Stimulated activated CD4-positive, alpha-beta T cell treated with anti-CD3 and anti-CD28 coated beads, Interleukin-12 subunit alpha, Interleukin-12 subunit beta, amount 100 ng/mL, for 48 hours (primary cell): ENCODE measurements at regions not wholly inside any gene's neighbourhood (a gene's known extent, or its start where the extent isn't known, plus 50 kb on each side); places are given as distances from the start of the nearest gene placed in this dataset.

Experiments used
- DNase-seq, 3 donors: peaks; one replicate each; pipeline ENCODE4 v3.0.0-alpha.2; 2020; ENCODE audit warnings: low read depth in 2 of 3, low spot score in 1 of 3

DNA sequence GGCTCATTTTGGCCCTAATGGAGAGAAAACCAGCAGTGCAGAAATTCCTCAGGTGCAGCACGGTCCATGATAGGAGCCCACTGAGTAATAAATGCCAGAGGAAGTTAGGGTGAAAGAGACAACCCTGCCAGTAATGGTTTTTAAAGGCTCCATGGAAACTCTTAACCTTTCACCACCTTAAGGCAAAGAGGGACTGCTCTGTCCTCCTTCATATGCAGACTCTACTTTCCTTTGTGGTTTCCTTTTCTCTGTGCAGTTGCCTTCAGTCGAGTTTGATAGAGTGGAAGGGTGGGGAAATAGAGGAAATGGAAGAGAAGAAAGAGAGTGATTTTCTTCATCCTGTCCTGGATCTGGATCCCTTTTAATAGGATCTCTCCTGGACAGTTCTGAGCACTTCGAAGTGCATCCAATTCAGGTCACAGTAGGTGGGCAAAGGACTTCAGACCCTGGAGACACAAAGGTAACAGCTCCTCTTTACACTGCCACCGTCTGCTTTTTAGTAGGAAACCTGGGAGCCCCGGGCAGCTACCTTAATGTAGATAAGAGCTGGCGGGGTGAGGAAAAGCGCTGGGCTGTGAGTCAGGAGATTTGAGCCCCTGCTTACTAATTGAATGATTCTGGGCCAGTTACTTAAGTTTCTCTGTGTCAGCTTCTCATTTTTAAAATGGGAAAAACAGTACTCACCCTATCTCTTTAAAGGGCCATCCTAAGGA, 294.8 kb downstream of the KCNRG start:
- DNase-seq: no peak

DNA sequence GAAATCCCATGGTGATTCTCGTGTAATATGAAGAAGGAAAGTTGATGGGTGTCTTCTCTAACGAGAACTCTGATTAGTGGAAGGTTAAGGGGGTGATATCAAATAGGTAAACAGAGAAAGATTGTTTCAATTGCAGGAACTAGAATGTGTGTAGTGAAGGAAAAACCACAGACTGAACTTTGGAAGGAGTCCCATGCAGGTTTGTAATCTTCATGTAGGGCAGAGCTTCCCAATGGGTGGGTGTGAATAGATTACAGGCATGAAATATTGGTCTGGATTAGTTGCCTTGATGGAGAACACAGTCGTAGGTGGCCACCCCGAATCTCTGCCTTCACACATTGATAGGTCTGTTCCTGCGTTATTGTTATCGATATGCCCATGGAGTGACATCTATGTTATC, 295.5 kb downstream of the KCNRG start:
- DNase-seq: no peak

DNA sequence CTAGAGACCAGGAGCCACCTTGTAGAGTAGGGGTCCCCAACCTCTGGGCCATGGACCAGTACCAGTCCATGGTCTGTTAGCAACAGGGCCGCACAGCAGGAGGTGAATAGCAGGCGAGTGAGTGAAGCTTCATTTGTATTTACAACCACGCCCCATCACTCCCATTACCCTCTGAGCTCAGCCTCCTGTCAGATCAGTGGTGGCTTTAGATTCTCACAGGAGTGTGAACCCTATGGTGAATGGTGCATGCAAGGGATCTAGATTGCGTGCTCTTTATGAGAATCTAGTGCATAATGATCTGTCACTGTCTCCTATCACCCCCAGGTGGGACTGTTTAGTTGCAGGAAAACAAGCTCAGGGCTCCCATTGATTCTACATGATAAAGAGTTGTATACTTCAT, 303.6 kb downstream of the KCNRG start:
- DNase-seq: no peak

DNA sequence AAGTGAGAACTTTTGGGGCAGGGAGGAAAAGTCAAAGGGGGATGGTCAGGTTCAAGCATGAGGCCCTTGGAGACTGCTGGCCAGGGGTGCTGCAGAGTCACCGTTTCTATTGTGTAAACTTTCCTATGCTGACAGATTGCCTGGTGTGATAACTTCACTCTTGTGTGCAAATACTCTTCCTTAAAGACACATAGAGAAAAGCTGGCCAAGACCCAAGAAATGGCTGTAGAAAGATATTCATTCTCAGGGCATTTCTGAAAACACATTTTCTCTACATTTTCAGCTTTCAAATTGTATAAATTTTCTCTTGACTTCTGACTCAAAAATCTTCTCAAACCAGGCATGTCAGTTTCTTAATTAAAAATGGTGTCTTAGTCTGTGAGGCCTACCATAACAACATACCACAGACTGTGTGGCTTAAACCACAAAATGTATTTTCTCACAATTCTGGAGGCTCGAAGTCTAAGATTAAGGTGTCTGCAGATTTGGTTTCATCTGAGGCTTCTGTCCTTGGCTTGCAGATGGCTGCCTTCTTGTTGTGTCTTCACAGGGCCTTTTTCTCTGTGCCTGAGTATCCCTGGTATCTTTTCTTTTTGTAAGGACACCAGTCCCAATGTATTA, 304.5 kb downstream of the KCNRG start:
- no peak for DNase-seq

GRCh38 chr13:50320271-50320862, 305.1 kb downstream of the KCNRG start:
- no peak for DNase-seq

DNA sequence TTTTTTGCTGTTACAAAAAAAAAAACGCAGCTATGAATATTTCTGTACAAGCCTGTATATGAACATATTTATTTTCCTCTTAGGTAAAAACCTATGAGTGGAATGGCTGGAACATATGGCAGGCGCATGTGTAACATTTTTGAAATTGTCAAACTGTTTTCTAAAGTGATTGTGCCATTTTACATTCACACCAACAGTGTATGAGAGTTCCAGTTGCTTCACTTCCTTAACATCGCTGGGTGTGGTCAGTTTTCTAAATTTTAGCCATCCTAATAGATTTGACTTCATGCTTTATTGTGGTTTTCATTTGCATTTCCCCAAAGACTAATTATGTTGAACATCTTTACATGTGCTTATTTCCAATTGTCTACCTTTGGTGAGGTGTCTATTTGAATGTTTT, 306.8 kb downstream of the KCNRG start:
- DNase-seq: no peak

DNA sequence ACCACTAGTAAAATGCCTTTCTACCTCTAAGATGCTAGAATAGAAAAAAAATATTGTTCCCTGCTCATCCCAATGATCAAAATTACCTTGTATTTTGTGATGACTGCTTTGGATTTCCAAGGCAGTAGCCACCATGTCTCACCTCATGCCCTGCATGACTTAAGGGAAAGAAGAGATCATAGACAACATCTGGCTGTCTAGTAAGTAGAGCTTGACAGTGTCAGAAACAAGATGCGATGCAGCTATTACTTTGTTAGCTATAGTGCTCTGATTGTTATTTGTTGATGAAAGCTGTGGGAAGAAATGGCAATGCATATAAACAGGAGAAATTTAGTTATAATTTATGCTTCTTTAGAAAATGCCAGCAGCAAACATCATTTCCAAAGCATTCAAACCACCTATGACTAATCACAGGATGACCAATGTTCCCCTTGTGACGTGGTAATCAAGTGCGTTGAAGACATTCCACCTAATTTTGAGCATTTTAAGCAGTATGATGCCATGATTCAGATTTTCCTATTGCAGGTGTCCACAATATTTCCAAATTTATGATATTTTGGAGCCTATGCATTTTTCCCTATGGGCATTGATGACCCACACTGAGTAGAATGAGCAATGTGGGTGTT, 308.3 kb downstream of the KCNRG start:
- no peak for DNase-seq

GRCh38 chr13:50326271-50326670, 311.0 kb downstream of the KCNRG start:
- DNase-seq: no peak

DNA sequence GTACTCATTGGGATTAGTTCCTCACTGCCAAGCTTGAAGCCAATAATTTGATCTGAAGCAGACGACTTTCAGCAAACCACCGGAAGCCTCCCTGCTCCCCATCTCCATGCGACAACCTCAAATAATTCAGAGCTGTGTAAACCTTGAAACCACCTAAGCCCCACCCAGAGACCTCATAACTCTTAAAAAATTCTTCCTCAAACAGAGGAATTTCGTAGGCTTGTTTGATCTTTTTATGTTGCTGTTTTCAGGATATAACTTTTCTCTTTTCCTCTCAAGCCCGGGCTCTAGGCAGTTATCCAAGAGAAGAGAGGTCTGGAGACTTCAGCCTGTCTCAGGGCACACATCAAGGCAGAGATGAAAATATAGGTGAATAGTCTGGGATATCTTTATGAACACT, 311.6 kb downstream of the KCNRG start:
- DNase-seq: no peak

DNA sequence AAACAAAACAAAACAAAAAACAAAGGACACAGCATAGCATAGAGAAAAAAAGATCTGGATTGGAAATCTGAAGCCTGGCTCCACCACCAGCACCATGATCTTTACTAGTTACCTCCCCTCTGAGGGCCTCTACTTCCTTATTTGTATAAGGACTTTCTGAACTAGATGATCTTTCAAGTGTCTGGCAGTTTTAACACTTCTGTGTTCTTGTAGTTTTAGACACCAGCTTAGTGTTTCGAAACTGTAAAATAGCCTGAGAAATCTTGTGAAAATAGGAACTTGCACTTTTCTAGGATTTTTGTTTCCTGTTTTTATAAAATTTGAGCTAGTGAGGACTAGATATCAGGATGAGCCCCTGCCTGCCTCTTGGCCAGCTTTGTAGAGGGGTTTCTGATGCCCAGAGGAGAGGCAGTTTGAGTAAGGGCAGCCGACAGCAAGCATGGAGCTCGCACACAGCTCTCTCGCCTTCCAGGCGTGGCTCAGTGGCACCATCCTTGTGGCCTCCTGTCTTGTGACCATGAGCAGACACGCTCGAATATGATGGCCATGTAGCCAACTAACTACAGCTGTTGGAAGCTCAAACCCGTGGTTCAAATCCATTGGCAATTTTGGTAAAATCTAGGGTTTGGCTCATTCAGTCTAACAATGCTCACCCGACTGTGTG, 319.0 kb downstream of the KCNRG start:
- DNase-seq: no peak

- DNase-seq: no peak
Observed at GRCh38 chr13:50334944-50335343, 319.7 kb downstream of the KCNRG start.

DNA sequence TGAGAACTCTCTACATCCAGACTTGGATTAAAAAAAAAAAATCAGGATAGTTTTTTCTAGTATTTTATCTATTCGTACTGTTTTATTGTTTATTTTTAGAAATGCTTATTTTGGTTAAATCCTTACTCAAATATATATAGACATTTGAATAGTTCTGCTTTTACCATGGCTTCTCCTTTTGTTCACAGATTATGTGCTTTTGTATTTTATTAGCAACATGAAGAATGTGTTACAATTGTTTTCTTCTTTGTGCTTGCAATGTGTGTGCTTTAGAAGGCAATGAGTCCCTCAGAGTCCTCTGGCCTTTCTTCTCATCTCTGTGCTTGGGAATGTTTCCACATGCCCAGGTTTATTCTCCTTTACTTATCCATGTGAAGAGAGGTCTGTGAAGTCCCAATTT, 324.0 kb downstream of the KCNRG start:
- no peak for DNase-seq

GRCh38 chr13:50340146-50340545, 324.9 kb downstream of the KCNRG start:
- DNase-seq: no peak

DNA sequence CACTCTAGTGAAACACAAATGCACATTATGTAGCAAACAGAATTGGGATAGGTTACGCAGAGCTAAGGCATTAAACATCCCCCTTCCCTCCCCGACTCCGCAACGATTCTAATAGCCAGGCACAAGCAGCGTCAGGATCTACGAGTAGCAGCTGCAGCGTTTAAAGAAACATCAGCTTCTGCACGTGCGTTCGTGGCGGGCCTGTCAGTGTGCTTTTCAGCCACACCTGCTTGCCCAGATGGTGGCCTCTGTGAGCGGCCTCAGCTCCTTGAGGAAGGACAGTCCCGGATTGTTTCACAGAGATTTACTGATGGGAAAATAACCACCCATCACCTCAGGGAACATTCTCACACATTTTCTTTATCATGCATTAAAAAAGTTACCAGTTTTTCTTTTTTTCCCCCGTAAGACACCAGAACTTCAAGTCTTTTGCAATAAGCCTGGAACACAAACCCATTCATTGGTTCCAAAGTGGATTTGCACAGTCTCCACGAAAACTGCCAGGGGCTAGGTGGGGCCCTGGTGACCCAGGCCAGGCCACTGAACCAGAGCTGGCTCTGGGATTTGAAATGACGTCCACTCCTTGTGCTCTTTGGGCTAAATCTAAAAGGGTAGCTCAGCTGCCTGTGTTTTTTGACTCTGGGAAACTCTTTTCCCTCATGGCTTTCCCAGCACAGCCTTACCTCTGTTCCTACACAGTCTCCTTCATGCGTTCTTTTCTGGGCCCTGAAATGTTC, 325.5 kb downstream of the KCNRG start:
- DNase-seq: no peak

DNA sequence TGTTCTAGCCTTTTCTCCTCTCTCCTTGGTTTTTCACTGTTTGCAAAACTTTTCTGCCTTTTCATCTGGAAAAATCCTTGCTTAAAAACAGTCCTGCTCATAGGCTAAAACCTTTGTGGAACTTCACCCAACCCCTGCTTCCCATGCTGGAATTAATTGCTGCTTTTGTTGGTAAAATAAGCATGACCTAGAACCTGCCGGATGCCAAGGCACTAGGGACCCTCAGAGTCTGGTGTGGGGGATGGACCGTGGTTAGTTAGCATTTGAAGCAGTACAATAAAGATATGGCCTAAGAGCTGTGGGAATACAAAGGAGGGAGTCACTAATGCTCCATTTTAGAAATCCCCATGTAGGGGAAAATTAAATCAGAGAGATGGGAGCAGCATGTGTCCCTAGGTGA, 326.3 kb downstream of the KCNRG start:
- DNase-seq: no peak

- no peak for DNase-seq
Observed at GRCh38 chr13:50344717-50345116, 329.5 kb downstream of the KCNRG start.

- no peak for DNase-seq
Observed at GRCh38 chr13:50345804-50346203, 330.6 kb downstream of the KCNRG start.

- DNase-seq: no peak
Observed at GRCh38 chr13:50348371-50348770, 333.1 kb downstream of the KCNRG start.

GRCh38 chr13:50352720-50353480, 337.7 kb downstream of the KCNRG start:
- DNase-seq: no peak

- DNase-seq: no peak
Observed at GRCh38 chr13:50353651-50354415, 338.6 kb downstream of the KCNRG start.
